Stimulated activated naive CD8-positive, alpha-beta T cell treated with anti-CD3 and anti-CD28 coated beads, Interleukin-15, Interleukin-2, amounts not matched to agents 100 U/mL and 50 U/mL, for 24 hours (primary cell): ENCODE measurements at regions not wholly inside any gene's neighbourhood (a gene's known extent, or its start where the extent isn't known, plus 50 kb on each side); places are given as distances from the start of the nearest gene placed in this dataset.

ENCODE experiments used
- ATAC-seq: fragments of 150-1000 bp; cut with Tn5 transposase; one replicate; pipeline ENCODE4 v1.10.0; 2021
- DNase-seq: peaks from one replicate; pipeline ENCODE4 v3.0.0; 2021

DNA sequence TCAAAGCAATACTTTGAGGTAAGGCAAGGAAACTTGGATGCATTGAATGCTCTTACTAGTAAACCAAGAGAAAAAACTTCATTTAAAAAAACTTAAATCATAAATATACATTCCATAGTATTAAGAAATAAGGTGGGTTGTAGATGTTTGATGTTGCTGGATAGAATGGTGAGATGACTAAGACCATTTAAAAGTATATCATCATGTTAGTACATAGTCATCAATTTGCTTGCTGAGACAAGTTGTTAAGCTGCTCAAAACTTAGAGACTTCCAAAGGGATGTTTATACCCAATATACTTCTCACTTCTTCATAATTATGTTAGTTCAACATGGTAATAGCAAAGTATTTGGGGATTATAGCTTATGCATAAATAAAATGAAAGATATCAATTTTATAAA lies 675.5 kb upstream of the MGAT4C start:
- DNase-seq (no peak), ATAC-seq (no peak)

GRCh38 chr12:86929962-86930361 lies 673.8 kb upstream of the MGAT4C start:
- ATAC-seq (no peak), DNase-seq (no peak)

- DNase-seq: no peak
- no peak for ATAC-seq
These were observed 660.9 kb upstream of the MGAT4C start for GRCh38 chr12:86917121-86917520.

DNA sequence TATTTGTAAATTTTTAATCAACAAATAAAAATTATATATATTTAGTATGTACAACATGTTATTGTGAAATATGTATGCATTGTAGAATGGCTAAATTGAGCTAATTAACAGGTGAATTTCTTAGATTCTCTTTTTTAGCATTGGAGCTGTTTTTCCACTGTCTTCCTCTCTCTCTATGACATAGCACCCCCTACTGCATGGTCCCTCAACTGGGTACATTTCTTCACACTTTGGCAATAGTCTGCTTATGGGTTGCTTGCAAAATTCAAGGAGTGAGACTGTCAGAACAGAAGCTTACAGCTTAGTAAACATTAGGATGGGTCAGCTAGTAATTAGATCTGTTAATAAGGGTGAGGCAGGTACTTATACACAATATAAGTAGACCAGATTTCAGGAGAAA lies 658.5 kb upstream of the MGAT4C start:
- DNase-seq (no peak), ATAC-seq (no peak)

GRCh38 chr12:86911973-86912372 lies 655.8 kb upstream of the MGAT4C start:
- no peak for DNase-seq
- ATAC-seq: no peak

DNA sequence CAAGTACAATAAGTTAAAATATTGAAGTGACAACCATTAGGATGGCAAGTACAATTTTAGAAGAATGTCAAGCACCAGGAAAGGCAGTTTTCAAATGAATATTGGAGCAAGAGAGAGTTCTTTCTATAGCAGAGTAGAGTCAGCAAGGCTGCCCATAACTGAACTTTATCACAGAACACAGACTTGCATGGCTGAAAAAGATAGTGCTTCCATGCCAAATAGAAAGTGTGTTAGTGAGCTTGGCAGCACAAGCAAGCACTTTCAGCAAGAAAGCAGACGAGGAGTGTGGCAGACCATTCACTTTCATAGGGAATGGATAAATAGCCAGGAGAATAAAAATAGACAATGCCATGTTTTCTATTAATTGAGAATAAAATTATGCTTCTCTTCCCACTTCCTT lies 647.0 kb upstream of the MGAT4C start:
- no peak for ATAC-seq
- no peak for DNase-seq

- DNase-seq (no peak), ATAC-seq (no peak)
These were observed 604.6 kb upstream of the MGAT4C start for GRCh38 chr12:86860776-86861175.

GRCh38 chr12:86852451-86852850 lies 596.3 kb upstream of the MGAT4C start:
- ATAC-seq: no peak

GRCh38 chr12:86838711-86839110 lies 582.5 kb upstream of the MGAT4C start:
- DNase-seq: no peak

More at GRCh38 chr12:86852451-86852850, 596.3 kb upstream of the MGAT4C start:
- DNase-seq: no peak

GRCh38 chr12:86838260-86838659 lies 582.1 kb upstream of the MGAT4C start:
- DNase-seq (no peak), ATAC-seq (no peak)

More at GRCh38 chr12:86838711-86839110, 582.5 kb upstream of the MGAT4C start:
- no peak for ATAC-seq

- no peak for DNase-seq
- ATAC-seq: no peak
These were observed 581.1 kb upstream of the MGAT4C start for GRCh38 chr12:86837246-86837645.

GRCh38 chr12:86834217-86834616 lies 578.0 kb upstream of the MGAT4C start:
- ATAC-seq (no peak), DNase-seq (no peak)

DNA sequence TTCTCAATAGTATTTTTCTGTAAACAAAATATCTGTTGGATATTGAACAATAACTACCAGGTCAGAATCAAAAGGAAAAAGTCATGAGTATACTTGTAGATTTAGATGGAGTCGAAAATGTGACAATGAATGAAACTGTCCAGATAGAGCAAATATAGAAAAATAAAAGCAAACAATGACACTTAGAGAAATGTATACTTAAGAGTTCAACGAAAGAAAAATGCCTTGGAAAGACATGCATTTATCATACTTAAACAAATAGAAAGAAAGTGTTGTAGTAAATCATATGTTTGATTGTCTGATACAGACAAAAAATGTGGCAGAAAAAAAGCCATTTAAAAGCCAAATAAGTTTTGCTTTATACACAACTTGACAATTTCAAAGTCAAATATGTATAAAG lies 571.2 kb upstream of the MGAT4C start:
- DNase-seq (no peak), ATAC-seq (no peak)

GRCh38 chr12:86826051-86826450 lies 569.9 kb upstream of the MGAT4C start:
- ATAC-seq (no peak), DNase-seq (no peak)

DNA sequence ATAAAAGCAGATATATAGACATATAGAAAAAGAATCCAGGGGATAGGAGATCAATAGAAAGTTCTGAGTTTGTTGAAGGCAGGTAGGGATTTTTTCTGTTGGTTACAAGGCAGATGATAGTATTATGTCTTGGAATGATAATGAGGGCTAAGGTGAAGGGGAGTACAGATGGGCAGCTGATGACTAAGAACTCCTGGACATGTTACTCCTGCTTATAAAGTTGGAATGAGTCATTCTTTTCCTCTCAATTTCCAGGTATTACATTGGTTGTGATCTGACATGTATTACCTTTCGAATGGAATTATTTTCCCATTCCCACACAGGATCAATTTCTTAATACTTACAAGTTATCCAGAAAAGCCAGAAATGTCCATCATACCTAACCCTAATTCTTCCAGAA lies 545.2 kb upstream of the MGAT4C start:
- no peak for ATAC-seq
- no peak for DNase-seq

DNA sequence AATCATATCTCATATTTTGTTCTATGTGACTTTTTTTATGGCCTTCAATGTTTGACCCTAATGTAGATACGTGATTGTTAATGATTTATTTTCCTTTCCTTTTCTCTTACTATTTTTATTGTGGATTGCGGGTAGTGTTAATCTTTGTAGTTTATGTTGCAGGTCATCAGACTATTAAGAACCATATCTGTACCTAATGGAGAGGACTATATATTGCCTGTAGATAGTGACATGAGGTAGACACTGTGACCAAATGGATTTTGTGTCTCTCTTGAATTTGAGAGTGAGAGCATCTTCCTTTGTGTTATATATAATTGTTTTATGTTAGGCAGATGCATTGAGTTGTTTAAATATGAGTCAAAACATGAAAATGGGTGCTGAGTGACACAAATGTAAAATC lies 543.4 kb upstream of the MGAT4C start:
- DNase-seq (no peak), ATAC-seq (no peak)

GRCh38 chr12:86796550-86796949 lies 540.4 kb upstream of the MGAT4C start:
- no peak for ATAC-seq
- DNase-seq: no peak

DNA sequence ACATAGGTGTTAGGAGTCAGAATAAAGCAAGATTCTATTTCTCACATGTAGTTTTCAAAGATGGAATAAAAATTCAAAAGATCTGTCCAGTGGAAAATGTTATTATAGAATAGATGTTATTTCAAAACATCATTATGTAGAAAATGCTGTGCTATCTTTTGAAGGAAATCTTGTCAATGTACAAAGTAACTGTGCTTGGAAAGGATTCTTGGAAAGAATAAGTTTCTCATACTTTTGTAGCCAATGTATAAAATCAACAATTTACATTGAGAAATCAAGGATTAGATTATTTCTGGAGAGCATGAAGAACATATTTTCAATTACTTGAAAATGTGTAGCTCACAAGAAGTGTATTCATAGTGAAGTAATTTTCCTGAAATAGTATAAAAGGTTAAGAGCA lies 532.5 kb upstream of the MGAT4C start:
- DNase-seq: no peak
- ATAC-seq: no peak

GRCh38 chr12:86787419-86787818 lies 531.2 kb upstream of the MGAT4C start:
- no peak for ATAC-seq
- no peak for DNase-seq

- DNase-seq: no peak
These were observed 521.1 kb upstream of the MGAT4C start for GRCh38 chr12:86777325-86777724.

GRCh38 chr12:86774841-86775388 lies 518.7 kb upstream of the MGAT4C start:
- ATAC-seq (no peak), DNase-seq (no peak)

More at GRCh38 chr12:86777325-86777724, 521.1 kb upstream of the MGAT4C start:
- ATAC-seq: no peak

DNA sequence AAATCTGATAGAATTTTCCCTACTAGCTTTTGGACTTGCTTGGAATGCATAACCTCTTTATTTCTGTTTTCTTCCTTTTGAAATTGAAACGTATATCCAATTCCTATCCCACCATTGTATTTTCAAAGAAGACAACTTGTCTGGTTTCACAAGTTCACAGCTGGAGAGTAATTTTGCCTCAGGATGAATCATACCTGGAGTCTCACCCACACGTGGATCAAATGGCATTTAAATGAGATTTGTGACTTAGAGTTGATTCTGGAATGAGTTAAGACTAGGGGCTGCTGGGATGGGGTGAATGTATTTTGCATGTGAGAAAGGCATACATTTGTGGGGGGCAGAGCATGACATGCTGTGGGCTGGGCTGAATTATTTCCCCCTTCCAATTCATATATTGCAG lies 516.5 kb upstream of the MGAT4C start:
- DNase-seq (no peak), ATAC-seq (no peak)

DNA sequence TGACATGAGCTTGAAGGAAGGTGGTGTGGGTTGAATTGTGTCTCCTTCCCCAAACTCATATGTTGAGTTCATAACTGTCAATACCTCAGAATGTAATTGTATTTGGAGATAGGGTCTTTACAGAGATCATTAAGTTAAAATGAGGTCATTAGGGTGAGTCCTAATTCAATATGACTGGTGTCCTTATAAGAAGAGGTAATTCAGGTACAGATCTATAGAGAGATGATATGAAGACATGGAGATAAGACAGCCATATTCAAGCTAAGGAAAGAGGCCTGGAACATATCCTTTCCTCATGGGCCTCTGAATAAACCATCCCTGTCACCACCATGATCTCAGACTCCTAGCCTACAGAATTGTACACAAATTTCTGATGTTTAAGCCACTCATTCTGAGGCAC lies 514.7 kb upstream of the MGAT4C start:
- no peak for DNase-seq
- no peak for ATAC-seq

DNA sequence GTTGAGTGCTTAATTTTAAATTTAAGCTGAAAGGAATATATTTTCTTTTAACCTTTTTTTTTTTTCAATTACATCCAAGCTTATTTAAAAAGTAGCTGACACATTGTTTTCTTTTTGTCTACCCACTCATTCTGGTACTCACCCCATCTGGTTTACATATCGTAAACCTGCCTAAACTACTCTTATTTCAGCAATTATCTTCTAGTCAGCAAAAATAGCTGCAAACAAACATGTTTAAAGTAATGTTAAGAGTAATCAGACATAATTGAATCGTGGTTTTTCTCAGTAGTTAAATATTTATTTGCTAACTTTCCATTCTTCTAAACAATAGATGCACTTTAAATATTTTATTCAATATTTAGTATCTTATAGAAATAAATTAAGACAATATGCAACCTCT lies 492.7 kb upstream of the MGAT4C start:
- ATAC-seq (no peak), DNase-seq (no peak)
